Large intestine (tissue), 3 donors: ENCODE measurements at regions not wholly inside any gene's neighbourhood (a gene's known extent, or its start where the extent isn't known, plus 50 kb on each side); places are given as distances from the start of the nearest gene placed in this dataset.

Experiments used
- DNase-seq, 2 donors: peaks; one replicate each; pipeline versions ENCODE4 v3.0.0 to v3.0.0-alpha.2; 2013
- H3K27ac ChIP-seq: one replicate; pipeline ENCODE4 v1.5.1; 2013; ENCODE audit warnings: low read length
- H3K27me3 ChIP-seq: 2 replicates; pipeline ENCODE4 v1.6.1; 2013; ENCODE audit warnings: low read length; ENCODE audit not compliant: control insufficient read depth, insufficient read depth
- H3K36me3 ChIP-seq: 2 replicates; pipeline ENCODE4 v1.6.1; 2013; ENCODE audit warnings: low read length; ENCODE audit not compliant: control insufficient read depth, insufficient read depth
- H3K4me1 ChIP-seq: one replicate; pipeline ENCODE4 v1.6.1; 2013; ENCODE audit warnings: low read length; ENCODE audit not compliant: control insufficient read depth, insufficient read depth
- H3K4me3 ChIP-seq: one replicate; pipeline ENCODE4 v1.5.1; 2013; ENCODE audit warnings: low read length
- H3K9me3 ChIP-seq: one replicate; pipeline ENCODE4 v1.6.1; 2013; ENCODE audit warnings: mild to moderate bottlenecking, low read depth, low read length, moderate library complexity; ENCODE audit not compliant: control insufficient read depth
- WGBS: methylation state at CpG from one replicate; pipeline ENCODE4 v1.1.5; 2013; ENCODE audit warnings: low lambda C conversion rate; ENCODE audit not compliant: insufficient coverage; 5-methylcytosine and 5-hydroxymethylcytosine counted together

- Histone ChIP-seq H3K9me3 (no peaks in the 10 kb centered on the region), H3K27ac (no peak overlapping the region), H3K36me3 (no peaks in the 10 kb centered on the region), H3K4me3 (no peak overlapping the region), H3K27me3 (no peaks in the 10 kb centered on the region), H3K4me1 (no peaks in the 10 kb centered on the region)
- DNase-seq = no peak
Measured at GRCh38 chr4:30818541-30818940, 98.4 kb downstream of the PCDH7 start.

GRCh38 chr4:30821275-30821674, 101.1 kb downstream of the PCDH7 start:
- no CpG with 5 or more reads among the region's 4 CpGs for WGBS
- H3K4me1 ChIP-seq = no peaks in the 10 kb centered on the region
- no peaks in the 10 kb centered on the region for H3K36me3 ChIP-seq

GRCh38 chr4:30821859-30822612, 101.9 kb downstream of the PCDH7 start:
- H3K27ac ChIP-seq = no peak overlapping the region
- DNase-seq = no peak
- no peaks in the 10 kb centered on the region for H3K9me3 ChIP-seq
- 100% methylated on average over 1 of the region's 12 CpGs for WGBS
- H3K4me3 ChIP-seq = no peak overlapping the region
- no peaks in the 10 kb centered on the region for H3K36me3 ChIP-seq
- no peaks in the 10 kb centered on the region for H3K27me3 ChIP-seq
- H3K4me1 ChIP-seq = no peaks in the 10 kb centered on the region

More at GRCh38 chr4:30821275-30821674, 101.1 kb downstream of the PCDH7 start:
- no peak overlapping the region for H3K4me3 ChIP-seq
- H3K27me3 ChIP-seq = no peaks in the 10 kb centered on the region
- H3K9me3 ChIP-seq = no peaks in the 10 kb centered on the region
- H3K27ac ChIP-seq = no peak overlapping the region
- no peak for DNase-seq

DNA sequence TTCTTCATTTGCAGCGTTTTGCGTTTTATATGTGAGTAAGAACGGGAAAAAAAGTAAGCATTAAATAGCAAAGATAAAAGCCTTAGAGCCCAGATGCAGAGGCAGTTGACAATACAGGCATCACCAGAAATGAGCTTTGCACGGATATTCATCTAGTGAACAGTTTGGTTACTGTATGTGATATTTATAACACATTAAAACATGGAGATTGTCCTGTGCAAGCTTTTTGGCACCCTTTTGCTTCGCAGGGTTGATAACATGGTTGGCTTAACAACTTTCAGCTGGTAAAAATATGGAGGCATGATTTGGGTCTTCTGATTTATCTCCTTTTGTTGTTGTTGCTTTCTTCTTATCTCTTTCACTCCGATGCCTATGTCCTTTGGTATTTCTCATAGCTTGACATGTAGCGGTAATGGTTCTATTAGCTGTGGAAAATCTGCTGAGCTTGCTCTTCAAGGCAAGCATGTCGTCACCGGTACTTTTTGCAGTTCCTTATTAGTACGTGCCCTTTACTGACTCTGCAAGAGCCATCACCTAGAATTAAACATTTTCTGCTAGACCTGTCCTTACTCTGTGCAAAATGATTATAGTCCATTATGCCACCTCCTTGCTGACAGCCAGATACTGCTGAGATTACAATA, 102.9 kb downstream of the PCDH7 start:
- no peaks in the 10 kb centered on the region for H3K9me3 ChIP-seq
- no peak overlapping the region for H3K4me3 ChIP-seq
- DNase-seq = no peak
- H3K27ac ChIP-seq = no peak overlapping the region
- no peaks in the 10 kb centered on the region for H3K27me3 ChIP-seq
- H3K4me1 ChIP-seq = no peaks in the 10 kb centered on the region
- WGBS = 100% methylated on average over 1 of the region's 10 CpGs
- H3K36me3 ChIP-seq = no peaks in the 10 kb centered on the region

GRCh38 chr4:30825008-30825770, 105.0 kb downstream of the PCDH7 start:
- no peak for DNase-seq
- Histone ChIP-seq H3K27me3 (no peaks in the 10 kb centered on the region), H3K4me1 (no peaks in the 10 kb centered on the region), H3K9me3 (no peaks in the 10 kb centered on the region), H3K4me3 (no peak overlapping the region), H3K27ac (no peak overlapping the region), H3K36me3 (no peaks in the 10 kb centered on the region)
- WGBS = no CpG with 5 or more reads among the region's 1 CpG

DNA sequence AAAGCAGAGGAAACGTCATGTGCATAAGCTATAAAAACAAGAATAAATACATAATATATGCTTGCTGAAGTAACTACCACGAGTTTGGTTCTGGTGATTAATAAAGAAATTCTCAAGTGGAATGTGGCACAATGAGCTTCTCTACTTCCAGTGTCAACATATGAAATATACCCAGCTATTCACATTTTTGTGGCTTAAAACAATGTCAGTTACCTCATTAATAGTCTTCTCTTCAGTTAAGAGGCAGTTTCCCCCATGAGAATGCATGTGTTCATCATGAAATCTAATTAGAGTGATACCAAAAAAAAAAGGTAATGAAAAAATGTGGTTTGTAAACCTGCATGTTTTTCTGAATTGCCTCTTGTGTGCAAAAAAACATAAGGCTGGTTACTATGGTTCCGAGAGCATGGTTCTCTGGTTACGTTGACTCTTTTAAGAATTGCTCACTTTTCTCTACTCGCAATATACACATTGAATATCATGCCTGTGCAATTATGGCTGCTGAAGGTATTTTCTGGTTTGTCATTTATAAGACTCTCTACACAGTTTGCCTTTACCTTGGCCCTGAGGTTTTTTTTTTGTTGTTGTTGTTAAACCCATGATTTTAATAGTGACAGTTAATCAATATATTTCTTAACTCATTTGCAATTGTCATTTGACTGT, 108.2 kb downstream of the PCDH7 start:
- no peaks in the 10 kb centered on the region for H3K9me3 ChIP-seq
- H3K27me3 ChIP-seq = no peaks in the 10 kb centered on the region
- H3K4me1 ChIP-seq = no peaks in the 10 kb centered on the region
- no peak overlapping the region for H3K27ac ChIP-seq
- no peak for DNase-seq
- WGBS = 86% methylated on average over 1 of the region's 5 CpGs
- no peaks in the 10 kb centered on the region for H3K36me3 ChIP-seq
- no peak overlapping the region for H3K4me3 ChIP-seq

DNA sequence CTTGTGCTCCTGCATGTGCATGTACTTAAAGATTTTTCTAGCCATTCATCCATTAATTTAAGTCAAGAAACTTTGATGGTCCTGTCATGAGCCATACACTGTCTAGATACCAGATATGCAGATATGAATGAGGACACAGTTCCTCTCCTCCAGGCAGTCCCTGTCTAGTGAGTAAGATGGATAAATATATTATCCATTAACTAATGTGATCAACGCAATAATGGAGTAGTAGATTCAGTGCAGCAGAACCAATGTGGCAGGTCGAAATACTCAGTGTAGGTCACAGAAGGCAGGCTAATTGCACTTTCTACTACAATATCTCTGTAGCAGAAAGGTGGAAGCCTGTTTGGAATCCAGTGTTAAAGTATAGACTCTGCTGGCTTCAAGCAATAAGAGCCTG, 112.5 kb downstream of the PCDH7 start:
- H3K9me3 ChIP-seq = no peaks in the 10 kb centered on the region
- no peak for DNase-seq
- H3K27ac ChIP-seq = no peak overlapping the region
- H3K4me1 ChIP-seq = no peaks in the 10 kb centered on the region
- H3K27me3 ChIP-seq = no peaks in the 10 kb centered on the region
- 80% methylated on average over 1 of the region's 2 CpGs for WGBS
- no peak overlapping the region for H3K4me3 ChIP-seq
- no peaks in the 10 kb centered on the region for H3K36me3 ChIP-seq

- H3K9me3 ChIP-seq = no peaks in the 10 kb centered on the region
- no peaks in the 10 kb centered on the region for H3K27me3 ChIP-seq
- no peak overlapping the region for H3K27ac ChIP-seq
- H3K4me3 ChIP-seq = no peak overlapping the region
- no CpG with 5 or more reads among the region's 2 CpGs for WGBS
- DNase-seq = no peak
- H3K36me3 ChIP-seq = no peaks in the 10 kb centered on the region
- H3K4me1 ChIP-seq = no peaks in the 10 kb centered on the region
Measured at GRCh38 chr4:30833206-30833605, 113.0 kb downstream of the PCDH7 start.

- Histone ChIP-seq H3K9me3 (no peaks in the 10 kb centered on the region), H3K27ac (no peak overlapping the region), H3K27me3 (no peaks in the 10 kb centered on the region), H3K36me3 (no peaks in the 10 kb centered on the region), H3K4me3 (no peak overlapping the region), H3K4me1 (no peaks in the 10 kb centered on the region)
- DNase-seq = no peak
- WGBS = 100% methylated on average over 1 of the region's 11 CpGs
Measured at GRCh38 chr4:30835044-30835443, 114.9 kb downstream of the PCDH7 start.

- no peaks in the 10 kb centered on the region for H3K27me3 ChIP-seq
- WGBS = 100% methylated on average over 1 of the region's 1 CpG
- H3K9me3 ChIP-seq = no peaks in the 10 kb centered on the region
- DNase-seq = no peak
- no peak overlapping the region for H3K4me3 ChIP-seq
- no peaks in the 10 kb centered on the region for H3K4me1 ChIP-seq
- H3K36me3 ChIP-seq = no peaks in the 10 kb centered on the region
- H3K27ac ChIP-seq = no peak overlapping the region
Measured at GRCh38 chr4:30836231-30836630, 116.1 kb downstream of the PCDH7 start.
